ENCODE measurements at regions not wholly inside any gene's neighbourhood (a gene's known extent, or its start where the extent isn't known, plus 50 kb on each side); places are given as distances from the start of the nearest gene placed in this dataset.

GRCh38 chr10:8975535-8975934 lies 921.0 kb downstream of the GATA3 start:
- no peak for DNase-seq (ENCODE audit: low read depth in 2 of 2)

- no peak for DNase-seq (ENCODE audit: low read depth in 2 of 2)
Observed at GRCh38 chr10:8978100-8978499, 923.6 kb downstream of the GATA3 start.

GRCh38 chr10:8979976-8980375 lies 925.5 kb downstream of the GATA3 start:
- DNase-seq (ENCODE audit: low read depth in 2 of 2) = no peak

- DNase-seq (ENCODE audit: low read depth in 2 of 2) = no peak
Observed at GRCh38 chr10:8981277-8981676, 926.8 kb downstream of the GATA3 start.

GRCh38 chr10:8985651-8986050 lies 931.2 kb downstream of the GATA3 start:
- no peak for DNase-seq (ENCODE audit: low read depth in 2 of 2)

- DNase-seq (ENCODE audit: low read depth in 2 of 2) = no peak
Observed at GRCh38 chr10:8986975-8987374, 932.5 kb downstream of the GATA3 start.

GRCh38 chr10:8987712-8988111 lies 933.2 kb downstream of the GATA3 start:
- no peak for DNase-seq (ENCODE audit: low read depth in 2 of 2)

- DNase-seq (ENCODE audit: low read depth in 2 of 2) = no peak
Observed at GRCh38 chr10:8990280-8990987, 935.9 kb downstream of the GATA3 start.

GRCh38 chr10:8992009-8992408 lies 937.5 kb downstream of the GATA3 start:
- no peak for DNase-seq (ENCODE audit: low read depth in 2 of 2)

- DNase-seq (ENCODE audit: low read depth in 2 of 2) = no peak
Observed at GRCh38 chr10:8993864-8994263, 939.4 kb downstream of the GATA3 start.

- DNase-seq (ENCODE audit: low read depth in 2 of 2) = no peak
Observed at GRCh38 chr10:8998751-8999150, 944.3 kb downstream of the GATA3 start.

GRCh38 chr10:9003122-9003521 lies 948.6 kb downstream of the GATA3 start:
- no peak for DNase-seq (ENCODE audit: low read depth in 2 of 2)

- DNase-seq (ENCODE audit: low read depth in 2 of 2) = no peak
Observed at GRCh38 chr10:9004736-9005135, 950.2 kb downstream of the GATA3 start.

GRCh38 chr10:9009505-9009904 lies 955.0 kb downstream of the GATA3 start:
- DNase-seq (ENCODE audit: low read depth in 2 of 2) = no peak

GRCh38 chr10:9010093-9010492 lies 955.6 kb downstream of the GATA3 start:
- DNase-seq (ENCODE audit: low read depth in 2 of 2) = peak in 1 of 2 donors; percentile 28

- no peak for DNase-seq (ENCODE audit: low read depth in 2 of 2)
Observed at GRCh38 chr10:9010931-9011670, 956.6 kb downstream of the GATA3 start.

GRCh38 chr10:9012312-9012711 lies 957.8 kb downstream of the GATA3 start:
- DNase-seq (ENCODE audit: low read depth in 2 of 2) = no peak

GRCh38 chr10:9015005-9015404 lies 960.5 kb downstream of the GATA3 start:
- no peak for DNase-seq (ENCODE audit: low read depth in 2 of 2)

GRCh38 chr10:9015447-9015846 lies 961.0 kb downstream of the GATA3 start:
- DNase-seq (ENCODE audit: low read depth in 2 of 2) = no peak

GRCh38 chr10:9016930-9017329 lies 962.4 kb downstream of the GATA3 start:
- DNase-seq (ENCODE audit: low read depth in 2 of 2) = no peak

GRCh38 chr10:9018195-9019173 lies 964.0 kb downstream of the GATA3 start:
- DNase-seq (ENCODE audit: low read depth in 2 of 2) = no peak

- DNase-seq (ENCODE audit: low read depth in 2 of 2) = no peak
Observed at GRCh38 chr10:9023206-9023605, 968.7 kb downstream of the GATA3 start.
